Testis (tissue), 2 donors: ENCODE measurements at regions not wholly inside any gene's neighbourhood (a gene's known extent, or its start where the extent isn't known, plus 50 kb on each side); places are given as distances from the start of the nearest gene placed in this dataset.

ENCODE experiments used
- DNase-seq: peaks from one replicate; pipeline ENCODE4 v3.0.0-alpha.2; 2019
- H3K27ac ChIP-seq, 2 donors: fragments of 200-600 bp; sonication (generic); one replicate each; pipeline ENCODE4 v1.5.1; 2019
- H3K27me3 ChIP-seq: fragments of 200-600 bp; sonication (generic); one replicate; pipeline ENCODE4 v1.5.1; 2019
- H3K36me3 ChIP-seq: fragments of 200-600 bp; sonication (generic); one replicate; pipeline ENCODE4 v1.5.1; 2017; ENCODE audit warnings: low read depth; ENCODE audit errors: missing control alignments
- H3K4me1 ChIP-seq: fragments of 200-600 bp; sonication (generic); one replicate; pipeline ENCODE4 v1.5.1; 2019
- H3K4me3 ChIP-seq, 2 donors: fragments of 200-600 bp; sonication (generic); one replicate each; pipeline ENCODE4 v1.5.1; 2017 to 2019
- H3K9me3 ChIP-seq: fragments of 200-600 bp; sonication (generic); one replicate; pipeline ENCODE4 v1.5.1; 2017
- CTCF ChIP-seq, 3 experiments: fragments of 450-650 bp in 2 of 3; fragments of 200-600 bp in 1 of 3; sonication (generic) in 1 of 3; IDR thresholded peaks; one replicate each; pipeline ENCODE4 v1.5.1; 2016 to 2019; ENCODE audit warnings: antibody characterized with exemption in 3 of 3, mild to moderate bottlenecking in 2 of 3, moderate library complexity in 1 of 3
- POLR2A ChIP-seq: fragments of 450-650 bp; IDR thresholded peaks from one replicate; pipeline ENCODE4 v1.6.1; 2017; ENCODE audit warnings: antibody characterized with exemption, mild to moderate bottlenecking, moderate library complexity
- WGBS, 2 donors: methylation state at CpG; one replicate each; pipeline ENCODE4 v1.1.5; 2018; 5-methylcytosine and 5-hydroxymethylcytosine counted together
- intact Hi-C: fragments of 100-400 bp; cut with DNase I; formaldehyde crosslinking; loops from one replicate; pipeline ENCODE4 v1.15.1; 2023; ENCODE audit warnings: low total_unique reads

GRCh38 chr14:40581264-40581663 is 1025.4 kb upstream of the LRFN5 start:
- Histone ChIP-seq H3K9me3 (no peaks in the 10 kb centered on the region), H3K27ac (no peak overlapping the region), H3K27me3 (no peaks in the 10 kb centered on the region), H3K36me3 (no peaks in the 10 kb centered on the region), H3K4me1 (no peaks in the 10 kb centered on the region), H3K4me3 (no peak overlapping the region)
- TF ChIP-seq POLR2A (no peak), CTCF (IDR thresholded peaks at IDR 0.05) (no peak)
- intact Hi-C loops = no loop called here
- WGBS, 2 donors = 70 to 84% methylated on average over 3 of the region's 3 CpGs
- DNase-seq = no peak

- Histone ChIP-seq H3K27me3 (no peaks in the 10 kb centered on the region), H3K27ac (no peak overlapping the region), H3K4me3 (no peak overlapping the region), H3K36me3 (no peaks in the 10 kb centered on the region), H3K9me3 (no peaks in the 10 kb centered on the region), H3K4me1 (no peaks in the 10 kb centered on the region)
- intact Hi-C loops = no loop called here
- WGBS, 2 donors = 57 to 73% methylated on average over 4 of the region's 4 CpGs
- TF ChIP-seq CTCF (IDR thresholded peaks at IDR 0.05) (no peak), POLR2A (no peak)
- no peak for DNase-seq
These were observed 1029.7 kb upstream of the LRFN5 start for GRCh38 chr14:40576880-40577478.

- TF ChIP-seq POLR2A = no peak
- TF ChIP-seq CTCF (IDR thresholded peaks at IDR 0.05) = no peak
- H3K4me1 ChIP-seq = no peaks in the 10 kb centered on the region
- WGBS, 2 donors = 48 to 64% methylated on average over 3 of the region's 3 CpGs
- no peaks in the 10 kb centered on the region for H3K9me3 ChIP-seq
- no peaks in the 10 kb centered on the region for H3K27me3 ChIP-seq
- intact Hi-C loops = no loop called here
- H3K36me3 ChIP-seq = no peaks in the 10 kb centered on the region
- H3K27ac ChIP-seq = no peak overlapping the region
- H3K4me3 ChIP-seq = no peak overlapping the region
- DNase-seq = no peak
These were observed 1031.9 kb upstream of the LRFN5 start for GRCh38 chr14:40574780-40575179.

GRCh38 chr14:40525314-40525713 is 1081.4 kb upstream of the LRFN5 start:
- intact Hi-C loops = no loop called here
- WGBS, 2 donors = 91 to 96% methylated on average over 1 of the region's 1 CpG
- H3K27ac ChIP-seq = no peak overlapping the region

More at GRCh38 chr14:40525314-40525713, 1081.4 kb upstream of the LRFN5 start:
- TF ChIP-seq POLR2A (no peak), CTCF (IDR thresholded peaks at IDR 0.05) (no peak)
- H3K4me3 ChIP-seq = no peak overlapping the region
- no peaks in the 10 kb centered on the region for H3K4me1 ChIP-seq
- no peaks in the 10 kb centered on the region for H3K9me3 ChIP-seq
- no peaks in the 10 kb centered on the region for H3K27me3 ChIP-seq
- no peak for DNase-seq
- no peaks in the 10 kb centered on the region for H3K36me3 ChIP-seq
